ENCODE measurements at regions not wholly inside any gene's neighbourhood (a gene's known extent, or its start where the extent isn't known, plus 50 kb on each side); places are given as distances from the start of the nearest gene placed in this dataset.

- ATAC-seq: peak; percentile 60
- no peak for TF ChIP-seq POU6F1 (CRISPR knock-in tag; IDR thresholded peaks at IDR 0.05; ENCODE audit: borderline replicate concordance, low read depth)
- no peak for TF ChIP-seq OSR1 (CRISPR knock-in tag; IDR thresholded peaks at IDR 0.05)
Measured at GRCh38 chr20:4469910-4470309, 216.3 kb upstream of the PRNP start.

- TF ChIP-seq GLIS3 (CRISPR knock-in tag; IDR thresholded peaks at IDR 0.05) (no peak), CREB5 (CRISPR knock-in tag; IDR thresholded peaks at IDR 0.05; ENCODE audit: low read depth) (no peak), ARNTL (CRISPR knock-in tag; IDR thresholded peaks at IDR 0.05; ENCODE audit: borderline replicate concordance, low read depth) (no peak), PATZ1 (CRISPR knock-in tag; IDR thresholded peaks at IDR 0.05; ENCODE audit: borderline replicate concordance) (no peak), TOX (CRISPR knock-in tag; IDR thresholded peaks at IDR 0.05; ENCODE audit: borderline replicate concordance) (no peak), ZNF70 (CRISPR knock-in tag; IDR thresholded peaks at IDR 0.05) (no peak), TSHZ2 (CRISPR knock-in tag; IDR thresholded peaks at IDR 0.05) (no peak), POU6F1 (CRISPR knock-in tag; IDR thresholded peaks at IDR 0.05; ENCODE audit: borderline replicate concordance, low read depth) (no peak), CSRNP3 (CRISPR knock-in tag; IDR thresholded peaks at IDR 0.05) (no peak), SNAI2 (CRISPR knock-in tag; IDR thresholded peaks at IDR 0.05) (no peak), TCF4 (CRISPR knock-in tag; IDR thresholded peaks at IDR 0.05; ENCODE audit: borderline replicate concordance) (no peak), ZC3H10 (CRISPR knock-in tag; IDR thresholded peaks at IDR 0.05) (no peak), ZNF565 (CRISPR knock-in tag; conservative IDR thresholded peaks at IDR 0.05; ENCODE audit: low read depth) (no peak), RARB (CRISPR knock-in tag; IDR thresholded peaks at IDR 0.05) (no peak), OSR1 (CRISPR knock-in tag; IDR thresholded peaks at IDR 0.05) (no peak), ZFP30 (CRISPR knock-in tag; IDR thresholded peaks at IDR 0.05) (no peak), ZNF8 (CRISPR knock-in tag; IDR thresholded peaks at IDR 0.05) (no peak), PPARA (CRISPR knock-in tag; IDR thresholded peaks at IDR 0.05; ENCODE audit: borderline replicate concordance) (no peak), CSDC2 (CRISPR knock-in tag; IDR thresholded peaks at IDR 0.05) (no peak), BACH2 (CRISPR knock-in tag; IDR thresholded peaks at IDR 0.05; ENCODE audit: borderline replicate concordance) (no peak)
- ATAC-seq: peak; percentile 28
Measured at GRCh38 chr20:4468114-4468513, 218.1 kb upstream of the PRNP start.
